Fibroblast of lung (primary cell): ENCODE measurements at regions not wholly inside any gene's neighbourhood (a gene's known extent, or its start where the extent isn't known, plus 50 kb on each side); places are given as distances from the start of the nearest gene placed in this dataset.

Source experiments
- DNase-seq, 2 donors: peaks; one replicate each; pipeline versions ENCODE4 v3.0.0 to v3.0.0-alpha.2; 2010; ENCODE audit warnings: low read depth in 2 of 2
- H2AFZ ChIP-seq: 2 replicates; pipeline ENCODE4 v1.5.1; 2012; ENCODE audit warnings: low read length, control low read depth, inconsistent platforms
- H3K27ac ChIP-seq: 2 replicates; pipeline ENCODE4 v1.5.1; 2011; ENCODE audit warnings: low read length, control low read depth; ENCODE audit not compliant: insufficient read depth
- H3K27me3 ChIP-seq: 2 replicates; pipeline ENCODE4 v1.5.1; 2011; ENCODE audit warnings: mild to moderate bottlenecking, low read length; ENCODE audit not compliant: control insufficient read depth, insufficient read depth
- H3K36me3 ChIP-seq: 2 replicates; pipeline ENCODE4 v1.5.1; 2011; ENCODE audit warnings: low read length; ENCODE audit not compliant: control insufficient read depth, insufficient read depth
- H3K4me1 ChIP-seq: 2 replicates; pipeline ENCODE4 v1.5.1; 2011; ENCODE audit warnings: low read length; ENCODE audit not compliant: control insufficient read depth, insufficient read depth; ENCODE audit errors: extremely low read depth
- H3K4me2 ChIP-seq: 2 replicates; pipeline ENCODE4 v1.5.1; 2011; ENCODE audit warnings: low read length, control low read depth; ENCODE audit not compliant: insufficient read depth; ENCODE audit errors: extremely low read depth
- H3K4me3 ChIP-seq, 4 experiments: fragments of 200-600 bp in 1 of 4; sonication (generic) in 1 of 4; replicated peaks in 1 of 4; 2 replicates each; pipeline ENCODE4 v1.5.1; 2011 to 2016; ENCODE audit warnings: low read length in 4 of 4, low read depth in 3 of 4, mild to moderate bottlenecking in 3 of 4, control low read depth in 2 of 4, inconsistent platforms in 1 of 4, mixed read lengths in 1 of 4; ENCODE audit not compliant: insufficient read depth in 1 of 4; ENCODE audit errors: control extremely low read depth in 1 of 4
- H3K79me2 ChIP-seq: 2 replicates; pipeline ENCODE4 v1.5.1; 2012; ENCODE audit warnings: mild to moderate bottlenecking, low read length, inconsistent platforms; ENCODE audit not compliant: control insufficient read depth, insufficient read depth
- H3K9ac ChIP-seq: 2 replicates; pipeline ENCODE4 v1.5.1; 2011; ENCODE audit warnings: mild to moderate bottlenecking, low read length, control low read depth; ENCODE audit not compliant: insufficient read depth
- H3K9me3 ChIP-seq: 2 replicates; pipeline ENCODE4 v1.5.1; 2012; ENCODE audit warnings: low read depth, low read length; ENCODE audit not compliant: control insufficient read depth, insufficient read depth
- H4K20me1 ChIP-seq: 2 replicates; pipeline ENCODE4 v1.5.1; 2011; ENCODE audit warnings: low read length; ENCODE audit not compliant: control insufficient read depth, insufficient read depth; ENCODE audit errors: extremely low read depth
- EZH2 ChIP-seq: IDR thresholded peaks from 2 replicates; pipeline ENCODE4 v1.5.1; 2012; ENCODE audit warnings: low read length, control low read depth, mild to moderate bottlenecking; ENCODE audit errors: missing control alignments
- TF ChIP-seq, protein P1 (sequence below), 2 donors: IDR thresholded peaks in 1 of 2; conservative IDR thresholded peaks in 1 of 2; 1 replicate in 1 of 2; 2 replicates in 1 of 2; pipeline ENCODE4 v1.5.1; 2011 to 2012; ENCODE audit warnings: low read length in 2 of 2, control low read depth in 1 of 2, inconsistent platforms in 1 of 2, low read depth in 1 of 2, mild to moderate bottlenecking in 1 of 2

DNA sequence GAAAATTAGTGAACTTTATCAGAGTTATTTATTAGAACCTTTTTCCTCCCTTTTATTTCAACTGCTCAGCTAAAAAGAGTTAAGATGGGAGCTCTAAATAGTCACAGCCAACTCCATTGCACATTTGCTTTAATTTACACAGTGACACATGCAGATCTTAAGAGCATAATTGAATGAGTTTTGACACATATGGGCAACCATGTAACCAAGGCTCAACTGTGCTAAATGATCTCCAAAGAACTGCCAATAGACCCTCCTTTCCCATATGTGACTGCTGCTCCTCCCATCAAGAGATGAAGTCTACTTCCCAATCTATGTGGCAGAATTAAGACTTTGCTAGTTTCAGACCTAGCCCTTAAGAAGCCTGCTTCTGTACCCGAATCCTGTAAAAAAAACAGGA, 960.0 kb downstream of the BCL11B start:
- no peaks in the 10 kb centered on the region for H3K4me1 ChIP-seq
- no peaks in the 10 kb centered on the region for H3K36me3 ChIP-seq
- no peak overlapping the region for H3K4me3 ChIP-seq
- no peaks in the 10 kb centered on the region for H3K9me3 ChIP-seq
- no peaks in the 10 kb centered on the region for H4K20me1 ChIP-seq
- no peaks in the 10 kb centered on the region for H3K79me2 ChIP-seq
- no peak for DNase-seq
- TF ChIP-seq, protein P1, sequence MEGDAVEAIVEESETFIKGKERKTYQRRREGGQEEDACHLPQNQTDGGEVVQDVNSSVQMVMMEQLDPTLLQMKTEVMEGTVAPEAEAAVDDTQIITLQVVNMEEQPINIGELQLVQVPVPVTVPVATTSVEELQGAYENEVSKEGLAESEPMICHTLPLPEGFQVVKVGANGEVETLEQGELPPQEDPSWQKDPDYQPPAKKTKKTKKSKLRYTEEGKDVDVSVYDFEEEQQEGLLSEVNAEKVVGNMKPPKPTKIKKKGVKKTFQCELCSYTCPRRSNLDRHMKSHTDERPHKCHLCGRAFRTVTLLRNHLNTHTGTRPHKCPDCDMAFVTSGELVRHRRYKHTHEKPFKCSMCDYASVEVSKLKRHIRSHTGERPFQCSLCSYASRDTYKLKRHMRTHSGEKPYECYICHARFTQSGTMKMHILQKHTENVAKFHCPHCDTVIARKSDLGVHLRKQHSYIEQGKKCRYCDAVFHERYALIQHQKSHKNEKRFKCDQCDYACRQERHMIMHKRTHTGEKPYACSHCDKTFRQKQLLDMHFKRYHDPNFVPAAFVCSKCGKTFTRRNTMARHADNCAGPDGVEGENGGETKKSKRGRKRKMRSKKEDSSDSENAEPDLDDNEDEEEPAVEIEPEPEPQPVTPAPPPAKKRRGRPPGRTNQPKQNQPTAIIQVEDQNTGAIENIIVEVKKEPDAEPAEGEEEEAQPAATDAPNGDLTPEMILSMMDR (conservative IDR thresholded peaks at IDR 0.05 in 1 of 2, IDR thresholded peaks at IDR 0.05 in 1 of 2; ENCODE audit: low read depth in 1 of 2, low read length in 2 of 2), result no peak
- no peak for TF ChIP-seq EZH2
- H3K27ac ChIP-seq, result no peak overlapping the region
- no peak overlapping the region for H3K9ac ChIP-seq
- H3K4me2 ChIP-seq, result no peak overlapping the region
- H2AFZ ChIP-seq, result no peak overlapping the region
- no peaks in the 10 kb centered on the region for H3K27me3 ChIP-seq

DNA sequence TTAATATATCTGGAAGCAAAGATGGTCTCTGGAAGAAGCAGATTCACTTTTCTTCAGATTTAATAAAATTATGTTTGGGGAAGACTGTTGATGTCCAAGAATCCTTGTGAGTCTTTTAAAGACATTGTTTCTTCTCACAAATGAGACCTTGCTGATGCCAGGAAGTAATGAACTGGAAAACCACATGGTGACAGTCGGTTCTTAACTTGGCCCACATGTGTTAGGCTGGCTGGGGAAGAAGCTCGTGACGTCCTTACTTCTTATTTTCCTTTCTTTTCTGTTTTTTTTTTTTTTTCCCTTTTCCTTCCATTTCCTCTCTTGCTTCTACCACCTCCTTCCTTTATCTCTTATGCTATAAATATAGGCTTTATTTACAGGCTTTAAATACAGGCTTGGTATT, 950.2 kb downstream of the BCL11B start:
- Histone ChIP-seq H3K4me3 (no peak overlapping the region), H4K20me1 (no peaks in the 10 kb centered on the region), H2AFZ (no peak overlapping the region), H3K27me3 (no peaks in the 10 kb centered on the region), H3K4me1 (no peaks in the 10 kb centered on the region), H3K9ac (no peak overlapping the region), H3K79me2 (no peaks in the 10 kb centered on the region), H3K4me2 (no peak overlapping the region), H3K36me3 (no peaks in the 10 kb centered on the region), H3K27ac (no peak overlapping the region), H3K9me3 (no peaks in the 10 kb centered on the region)
- no peak for TF ChIP-seq EZH2
- TF ChIP-seq, protein P1 (conservative IDR thresholded peaks at IDR 0.05 in 1 of 2, IDR thresholded peaks at IDR 0.05 in 1 of 2; ENCODE audit: low read depth in 1 of 2, low read length in 2 of 2), result no peak
- peak in 1 of 2 donors; percentile 75 for DNase-seq

DNA sequence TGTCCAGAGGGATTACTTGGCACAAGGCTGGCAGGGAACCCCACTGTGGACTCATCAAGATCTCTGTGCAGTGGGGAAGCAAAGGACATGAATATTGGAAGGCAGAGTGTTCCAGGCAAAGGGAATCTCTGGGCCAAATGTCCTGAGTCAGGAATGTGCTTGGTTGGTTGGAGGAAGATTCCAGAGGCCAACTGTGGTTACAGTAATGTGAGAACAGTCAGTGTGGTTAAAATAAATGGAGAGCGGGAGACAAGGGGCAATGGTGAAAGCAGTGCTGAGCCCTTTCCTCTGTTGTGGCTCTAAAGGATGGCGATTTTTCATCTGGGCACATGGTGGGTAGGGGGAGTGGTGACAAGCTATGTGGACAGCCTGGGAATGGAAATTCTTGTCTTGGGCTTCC, 948.2 kb downstream of the BCL11B start:
- H3K9ac ChIP-seq, result no peak overlapping the region
- no peak overlapping the region for H2AFZ ChIP-seq
- no peaks in the 10 kb centered on the region for H3K79me2 ChIP-seq
- H3K27me3 ChIP-seq, result no peaks in the 10 kb centered on the region
- TF ChIP-seq, protein P1 (conservative IDR thresholded peaks at IDR 0.05 in 1 of 2, IDR thresholded peaks at IDR 0.05 in 1 of 2; ENCODE audit: low read depth in 1 of 2, low read length in 2 of 2), result no peak
- no peak for TF ChIP-seq EZH2
- H3K4me3 ChIP-seq, result no peak overlapping the region
- H3K4me1 ChIP-seq, result no peaks in the 10 kb centered on the region
- H3K9me3 ChIP-seq, result no peaks in the 10 kb centered on the region
- no peaks in the 10 kb centered on the region for H3K36me3 ChIP-seq
- DNase-seq, result peak in 1 of 2 donors; percentile 86
- no peak overlapping the region for H3K27ac ChIP-seq
- H3K4me2 ChIP-seq, result no peak overlapping the region
- H4K20me1 ChIP-seq, result no peaks in the 10 kb centered on the region
